ENCODE measurements at regions not wholly inside any gene's neighbourhood (a gene's known extent, or its start where the extent isn't known, plus 50 kb on each side); places are given as distances from the start of the nearest gene placed in this dataset.
A peak's percentile ranks its signal among the peaks of the same experiment; 100 is the strongest.

GRCh38 chr10:128901236-128901635, 565.8 kb upstream of the MGMT start:
- POLR2A ChIA-PET = no interaction called here
- BruUV-seq (replicated peaks) = no TSS peak

GRCh38 chr10:128902031-128902710, 564.9 kb upstream of the MGMT start:
- intact Hi-C loops (cut with micrococcal nuclease) = no loop called here
- POLR2A ChIA-PET = no interaction called here
- Histone ChIP-seq H3K9me3 (ENCODE audit: control insufficient read depth in 1 of 2, insufficient read depth in 1 of 2, low read depth in 1 of 2, low read length in 2 of 2) (no peaks in the 10 kb centered on the region), H3K36me3 (ENCODE audit: control insufficient read depth in 1 of 2, insufficient read depth in 2 of 2, low read length in 2 of 2) (no peaks in the 10 kb centered on the region), H4K20me1 (ENCODE audit: insufficient read depth) (no peaks in the 10 kb centered on the region), H3K27ac (ENCODE audit: low read depth, low read length) (no peak overlapping the region), H3K9ac (ENCODE audit: low read length) (no peak overlapping the region), H3K4me3 (replicated peaks in 1 of 2; ENCODE audit: low read depth in 1 of 2, low read length in 2 of 2) (no peak overlapping the region), H3K9me2 (ENCODE audit: insufficient read depth) (no peaks in the 10 kb centered on the region), H3K79me2 (ENCODE audit: insufficient read depth, low read length) (no peaks in the 10 kb centered on the region), H3K27me3 (ENCODE audit: insufficient read depth, low read length) (peaks cover 5% of the 10 kb centered on the region; the same call in 1 of the 2 replicates), H3K4me2 (ENCODE audit: low read length) (no peak overlapping the region), H3K4me1 (ENCODE audit: control insufficient read depth in 1 of 2, insufficient read depth in 2 of 2, low read length in 2 of 2) (no peaks in the 10 kb centered on the region), H2AFZ (ENCODE audit: low read depth, low read length, poor library complexity, severe bottlenecking) (no peak overlapping the region)
- ATAC-seq = no peak
- TF ChIP-seq ATF3 (IDR thresholded peaks at IDR 0.05) (no peak), TCF7L2 (IDR thresholded peaks at IDR 0.05; ENCODE audit: borderline replicate concordance, extremely low read depth, insufficient read depth, insufficient read length) (no peak), ZBTB33 (IDR thresholded peaks at IDR 0.05; ENCODE audit: extremely low read depth, insufficient replicate concordance, low read length) (no peak), SRF (IDR thresholded peaks at IDR 0.05; ENCODE audit: low read depth) (no peak), CTCF (IDR thresholded peaks at IDR 0.05 in 2 of 3, conservative IDR thresholded peaks at IDR 0.05 in 1 of 3; ENCODE audit: borderline replicate concordance in 1 of 3, insufficient read depth in 1 of 3, low read depth in 2 of 3, low read length in 2 of 3) (0 out of 6 replicates have a peak, but pooled peaks of 1 of the 3 experiments have one; percentile 11), POLR2AphosphoS5 (IDR thresholded peaks at IDR 0.05; ENCODE audit: low read depth, low read length) (no peak), ZFX (IDR thresholded peaks at IDR 0.05) (no peak)
- RAD21 ChIA-PET (ENCODE audit: low non-redundant PET in 1 of 2, low total read pairs in 2 of 2, uncharacterized antibody in 2 of 2, unreplicated experiment in 2 of 2) = no interaction called here
- no TSS peak for BruUV-seq (replicated peaks)
- CTCF ChIA-PET = no interaction called here
- no peak for DNase-seq (ENCODE audit: low read depth, low spot score)

More at GRCh38 chr10:128901236-128901635, 565.8 kb upstream of the MGMT start:
- H3K9ac ChIP-seq (ENCODE audit: low read length) = no peak overlapping the region
- H3K4me1 ChIP-seq (ENCODE audit: control insufficient read depth in 1 of 2, insufficient read depth in 2 of 2, low read length in 2 of 2) = no peaks in the 10 kb centered on the region
- ATAC-seq (no peak), DNase-seq (ENCODE audit: low read depth, low spot score) (no peak)
- no peak overlapping the region for H2AFZ ChIP-seq (ENCODE audit: low read depth, low read length, poor library complexity, severe bottlenecking)
- no peak overlapping the region for H3K27ac ChIP-seq (ENCODE audit: low read depth, low read length)
- H4K20me1 ChIP-seq (ENCODE audit: insufficient read depth) = no peaks in the 10 kb centered on the region
- H3K4me3 ChIP-seq (replicated peaks in 1 of 2; ENCODE audit: low read depth in 1 of 2, low read length in 2 of 2) = no peak overlapping the region
- TF ChIP-seq CBX3 (IDR thresholded peaks at IDR 0.05; ENCODE audit: low read depth) = no peak
- no peak for TF ChIP-seq ATF3 (IDR thresholded peaks at IDR 0.05)
- no peak for TF ChIP-seq SP1 (IDR thresholded peaks at IDR 0.05; ENCODE audit: low read depth)
- TF ChIP-seq EZH2phosphoT487 (IDR thresholded peaks at IDR 0.05; ENCODE audit: borderline replicate concordance) = no peak
- TF ChIP-seq MAX (IDR thresholded peaks at IDR 0.05) = no peak
- no peak for TF ChIP-seq FOSL1 (IDR thresholded peaks at IDR 0.05; ENCODE audit: low read depth)
- TF ChIP-seq ZFX (IDR thresholded peaks at IDR 0.05) = no peak
- no peaks in the 10 kb centered on the region for H3K79me2 ChIP-seq (ENCODE audit: insufficient read depth, low read length)
- no peak overlapping the region for H3K4me2 ChIP-seq (ENCODE audit: low read length)
- CTCF ChIA-PET = no interaction called here
- intact Hi-C loops (cut with micrococcal nuclease) = no loop called here
- RAD21 ChIA-PET (ENCODE audit: low non-redundant PET in 1 of 2, low total read pairs in 2 of 2, uncharacterized antibody in 2 of 2, unreplicated experiment in 2 of 2) = no interaction called here
- no peaks in the 10 kb centered on the region for H3K36me3 ChIP-seq (ENCODE audit: control insufficient read depth in 1 of 2, insufficient read depth in 2 of 2, low read length in 2 of 2)
- H3K9me3 ChIP-seq (ENCODE audit: control insufficient read depth in 1 of 2, insufficient read depth in 1 of 2, low read depth in 1 of 2, low read length in 2 of 2) = no peaks in the 10 kb centered on the region
- no peaks in the 10 kb centered on the region for H3K9me2 ChIP-seq (ENCODE audit: insufficient read depth)
- H3K27me3 ChIP-seq (ENCODE audit: insufficient read depth, low read length) = peaks cover 6% of the 10 kb centered on the region; the same call in 1 of the 2 replicates
